Muscle layer of colon (tissue), 2 donors: ENCODE measurements at regions not wholly inside any gene's neighbourhood (a gene's known extent, or its start where the extent isn't known, plus 50 kb on each side); places are given as distances from the start of the nearest gene placed in this dataset.

Experiments used
- H3K27ac ChIP-seq: one replicate; pipeline ENCODE4 v1.7.0; 2013; ENCODE audit warnings: low read depth, mild to moderate bottlenecking, low read length, moderate library complexity
- H3K27me3 ChIP-seq, 2 donors: one replicate each; pipeline ENCODE4 v1.7.0; 2013; ENCODE audit warnings: low read length in 2 of 2, mild to moderate bottlenecking in 2 of 2; ENCODE audit not compliant: insufficient read depth in 2 of 2, control insufficient read depth in 1 of 2
- H3K36me3 ChIP-seq: one replicate; pipeline ENCODE4 v1.7.0; 2013; ENCODE audit warnings: mild to moderate bottlenecking, low read length; ENCODE audit not compliant: insufficient read depth
- H3K4me1 ChIP-seq: one replicate; pipeline ENCODE4 v1.7.0; 2013; ENCODE audit warnings: mild to moderate bottlenecking, low read length; ENCODE audit not compliant: insufficient read depth
- H3K4me3 ChIP-seq, 2 donors: one replicate each; pipeline ENCODE4 v1.7.0; 2013; ENCODE audit warnings: low read length in 2 of 2, low read depth in 1 of 2, mild to moderate bottlenecking in 1 of 2, moderate library complexity in 1 of 2
- H3K9ac ChIP-seq: one replicate; pipeline ENCODE4 v1.7.0; 2013; ENCODE audit warnings: low read length
- H3K9me3 ChIP-seq: one replicate; pipeline ENCODE4 v1.7.0; 2013; ENCODE audit warnings: mild to moderate bottlenecking, low read length
- donor health status: abdominal sarcoma.
- donor health status: Adenocarcinoma of cecum.

- no peaks in the 10 kb centered on the region for H3K36me3 ChIP-seq
- H3K4me3 ChIP-seq = no peak overlapping the region
- H3K9me3 ChIP-seq = no peaks in the 10 kb centered on the region
- no peak overlapping the region for H3K27ac ChIP-seq
- H3K4me1 ChIP-seq = peaks cover 19% of the 10 kb centered on the region
- H3K27me3 ChIP-seq = no peaks in the 10 kb centered on the region
- H3K9ac ChIP-seq = no peak overlapping the region
Measured at GRCh38 chr13:32877491-32877890, 138.7 kb upstream of the KL start.

GRCh38 chr13:32878163-32878562 lies 138.1 kb upstream of the KL start:
- Histone ChIP-seq H3K9ac (no peak overlapping the region), H3K4me3 (no peak overlapping the region), H3K9me3 (no peaks in the 10 kb centered on the region), H3K36me3 (no peaks in the 10 kb centered on the region), H3K4me1 (peaks cover 23% of the 10 kb centered on the region), H3K27ac (no peak overlapping the region), H3K27me3 (no peaks in the 10 kb centered on the region)

GRCh38 chr13:32880636-32881035 lies 135.6 kb upstream of the KL start:
- Histone ChIP-seq H3K9ac (no peak overlapping the region), H3K4me3 (no peak overlapping the region), H3K9me3 (no peaks in the 10 kb centered on the region), H3K27me3 (no peaks in the 10 kb centered on the region), H3K27ac (peak overlapping the region; percentile 50), H3K4me1 (peaks cover 30% of the 10 kb centered on the region), H3K36me3 (no peaks in the 10 kb centered on the region)

GRCh38 chr13:32881074-32881776 lies 135.0 kb upstream of the KL start:
- peak overlapping the region; percentile 53 for H3K27ac ChIP-seq

GRCh38 chr13:32881777-32882145 lies 134.5 kb upstream of the KL start:
- peaks cover 30% of the 10 kb centered on the region for H3K4me1 ChIP-seq
- H3K9ac ChIP-seq = no peak overlapping the region
- no peaks in the 10 kb centered on the region for H3K36me3 ChIP-seq
- H3K4me3 ChIP-seq = no peak overlapping the region
- H3K27me3 ChIP-seq = no peaks in the 10 kb centered on the region
- peak overlapping the region; percentile 53 for H3K27ac ChIP-seq
- no peaks in the 10 kb centered on the region for H3K9me3 ChIP-seq

More at GRCh38 chr13:32881074-32881776, 135.0 kb upstream of the KL start:
- no peak overlapping the region for H3K9ac ChIP-seq
- H3K36me3 ChIP-seq = no peaks in the 10 kb centered on the region
- no peaks in the 10 kb centered on the region for H3K27me3 ChIP-seq
- no peak overlapping the region for H3K4me3 ChIP-seq
- H3K9me3 ChIP-seq = no peaks in the 10 kb centered on the region
- peaks cover 30% of the 10 kb centered on the region for H3K4me1 ChIP-seq

- no peak overlapping the region for H3K9ac ChIP-seq
- H3K9me3 ChIP-seq = no peaks in the 10 kb centered on the region
- H3K27ac ChIP-seq = peak overlapping the region; percentile 53
- H3K36me3 ChIP-seq = no peaks in the 10 kb centered on the region
- peaks cover 30% of the 10 kb centered on the region for H3K4me1 ChIP-seq
- no peaks in the 10 kb centered on the region for H3K27me3 ChIP-seq
- no peak overlapping the region for H3K4me3 ChIP-seq
Measured at GRCh38 chr13:32882691-32883090, 133.5 kb upstream of the KL start.

- Histone ChIP-seq H3K36me3 (no peaks in the 10 kb centered on the region), H3K9ac (no peak overlapping the region), H3K4me3 (no peak overlapping the region), H3K4me1 (peaks cover 30% of the 10 kb centered on the region), H3K27me3 (no peaks in the 10 kb centered on the region), H3K9me3 (no peaks in the 10 kb centered on the region), H3K27ac (peak overlapping the region; percentile 53)
Measured at GRCh38 chr13:32883474-32883873, 132.7 kb upstream of the KL start.

- no peak overlapping the region for H3K27ac ChIP-seq
Measured at GRCh38 chr13:32887617-32888016, 128.6 kb upstream of the KL start.

GRCh38 chr13:32889986-32890565 lies 126.1 kb upstream of the KL start:
- H3K9me3 ChIP-seq = no peaks in the 10 kb centered on the region
- no peak overlapping the region for H3K9ac ChIP-seq
- no peaks in the 10 kb centered on the region for H3K4me1 ChIP-seq
- H3K27me3 ChIP-seq = no peaks in the 10 kb centered on the region
- no peaks in the 10 kb centered on the region for H3K36me3 ChIP-seq
- no peak overlapping the region for H3K4me3 ChIP-seq
- H3K27ac ChIP-seq = no peak overlapping the region

More at GRCh38 chr13:32887617-32888016, 128.6 kb upstream of the KL start:
- Histone ChIP-seq H3K4me1 (peaks cover 11% of the 10 kb centered on the region), H3K4me3 (no peak overlapping the region), H3K9me3 (no peaks in the 10 kb centered on the region), H3K36me3 (no peaks in the 10 kb centered on the region), H3K9ac (no peak overlapping the region), H3K27me3 (no peaks in the 10 kb centered on the region)

GRCh38 chr13:32893176-32893575 lies 123.0 kb upstream of the KL start:
- no peaks in the 10 kb centered on the region for H3K27me3 ChIP-seq
- no peak overlapping the region for H3K4me3 ChIP-seq
- no peak overlapping the region for H3K27ac ChIP-seq
- H3K36me3 ChIP-seq = no peaks in the 10 kb centered on the region
- no peaks in the 10 kb centered on the region for H3K4me1 ChIP-seq
- H3K9ac ChIP-seq = no peak overlapping the region
- no peaks in the 10 kb centered on the region for H3K9me3 ChIP-seq

GRCh38 chr13:32894589-32895001 lies 121.6 kb upstream of the KL start:
- H3K9me3 ChIP-seq = no peaks in the 10 kb centered on the region
- no peak overlapping the region for H3K27ac ChIP-seq
- H3K36me3 ChIP-seq = no peaks in the 10 kb centered on the region
- H3K9ac ChIP-seq = no peak overlapping the region
- H3K4me1 ChIP-seq = no peaks in the 10 kb centered on the region
- no peaks in the 10 kb centered on the region for H3K27me3 ChIP-seq
- H3K4me3 ChIP-seq = no peak overlapping the region

- Histone ChIP-seq H3K9me3 (no peaks in the 10 kb centered on the region), H3K4me3 (no peak overlapping the region), H3K9ac (no peak overlapping the region), H3K36me3 (no peaks in the 10 kb centered on the region), H3K4me1 (no peaks in the 10 kb centered on the region), H3K27ac (no peak overlapping the region), H3K27me3 (no peaks in the 10 kb centered on the region)
Measured at GRCh38 chr13:32895296-32895695, 120.9 kb upstream of the KL start.
